Activated CD4-positive, CD25-positive, alpha-beta regulatory T cell treated with anti-CD3 and anti-CD28 coated beads, Interleukin-2, amount 50 U/mL, for 24 hours (primary cell): ENCODE measurements at regions not wholly inside any gene's neighbourhood (a gene's known extent, or its start where the extent isn't known, plus 50 kb on each side); places are given as distances from the start of the nearest gene placed in this dataset.
"Not testable (repeated sequence)": the region's sequence is repeated elsewhere in the genome, so short reads cannot be mapped to it uniquely, and the experiment has no call there.

Source experiments
- ATAC-seq, 2 donors: fragments of 150-1000 bp; cut with Tn5 transposase; one replicate each; pipeline ENCODE4 v1.10.0; 2021; ENCODE audit warnings: mild to moderate bottlenecking in 1 of 2, moderate library complexity in 1 of 2

GRCh38 chr6:163747058-163747457 is 332.5 kb downstream of the QKI start:
- ATAC-seq, result not testable (repeated sequence)

DNA sequence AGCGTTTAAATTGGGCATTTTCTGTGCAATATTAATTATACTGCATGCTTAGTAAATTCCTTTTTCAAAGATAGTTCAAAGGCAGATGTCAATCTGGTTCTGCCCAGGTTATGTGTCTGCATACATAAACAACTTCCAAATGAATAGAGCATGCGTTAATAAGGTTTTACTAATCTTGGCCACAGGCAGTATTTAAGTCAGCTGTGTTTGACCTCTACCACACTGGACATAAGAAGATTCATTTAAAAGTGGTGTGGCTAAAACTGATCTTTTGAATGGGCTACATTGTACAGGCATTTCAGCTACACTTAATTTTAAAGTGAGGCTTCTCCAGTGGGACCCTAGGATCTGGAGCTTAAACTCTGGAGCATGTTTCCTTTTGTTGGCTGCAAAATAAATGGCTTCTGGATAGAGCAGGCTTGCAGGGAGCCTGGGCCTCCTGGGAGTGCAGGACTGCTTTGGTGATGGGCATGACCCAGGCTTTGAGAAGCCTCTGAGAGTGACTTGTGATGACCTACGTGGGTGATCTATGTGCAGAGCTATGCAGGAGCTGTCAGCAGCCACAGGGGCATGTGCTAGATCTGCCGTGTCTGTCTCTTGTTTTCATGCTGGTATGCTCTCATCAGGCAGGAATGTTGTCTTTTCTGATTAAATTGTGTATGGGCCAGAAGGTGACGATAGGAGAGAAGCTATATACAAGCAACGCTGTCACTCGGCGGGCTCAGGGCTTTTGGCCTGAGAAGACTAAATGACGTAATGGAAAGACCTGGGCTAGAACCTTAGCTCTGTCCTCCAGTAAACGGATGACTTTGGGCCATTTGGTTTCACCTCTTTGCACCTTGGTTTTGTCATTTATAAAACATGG is 331.2 kb downstream of the QKI start:
- no peak for ATAC-seq

DNA sequence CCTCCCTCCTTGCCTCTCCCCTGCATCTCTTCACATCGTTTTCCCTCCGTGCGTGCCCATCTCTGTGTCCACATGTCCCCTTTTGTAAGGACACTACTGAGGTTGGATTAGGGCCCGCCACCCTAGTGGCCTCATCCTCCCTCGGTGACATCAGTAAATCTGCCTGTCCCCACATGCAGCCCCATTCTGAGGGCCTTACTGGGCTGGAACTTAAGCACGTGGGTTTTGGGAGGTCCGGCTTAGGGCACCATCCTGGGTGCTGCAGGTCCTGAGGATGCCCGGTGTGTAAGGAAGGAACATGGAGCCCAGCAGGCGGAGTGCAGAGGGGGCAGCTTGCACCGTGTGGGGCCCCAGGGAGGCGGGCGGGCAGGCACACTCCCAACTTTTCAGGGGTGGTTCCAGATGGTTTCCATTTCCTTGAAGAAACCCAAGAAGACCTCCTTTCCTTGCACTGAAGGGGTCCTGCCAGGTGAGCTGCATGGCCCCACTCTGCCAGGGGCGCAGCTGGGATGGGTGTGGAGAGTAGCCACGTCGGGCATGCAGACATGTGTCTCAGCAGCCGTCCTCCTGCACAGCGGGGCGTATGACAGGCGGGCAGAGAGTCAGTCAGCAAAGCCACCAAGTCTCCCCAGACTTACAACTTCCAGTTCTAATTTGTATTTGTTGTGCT is 329.9 kb downstream of the QKI start:
- ATAC-seq, result no peak

DNA sequence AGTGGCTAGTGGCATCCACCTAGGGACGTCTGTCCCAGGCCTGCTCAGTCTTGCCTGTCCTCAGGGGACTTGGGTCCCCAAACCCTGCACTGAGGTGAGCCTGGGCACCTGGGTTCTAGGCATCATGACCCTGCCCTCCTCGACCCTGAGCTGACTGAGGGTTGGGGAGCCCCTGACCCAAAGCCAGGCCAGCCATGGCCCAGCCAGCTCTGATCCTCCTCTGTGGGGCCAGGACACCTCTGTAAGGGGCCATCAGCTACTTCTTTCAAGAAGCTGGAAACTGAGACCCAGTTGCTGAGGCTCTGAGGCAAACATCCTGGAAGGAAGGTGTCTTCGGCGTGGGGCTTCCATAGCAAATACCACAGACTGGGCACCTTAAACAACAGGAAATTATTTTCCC is 329.3 kb downstream of the QKI start:
- ATAC-seq, result no peak

GRCh38 chr6:163741743-163742363 is 327.3 kb downstream of the QKI start:
- ATAC-seq, result no peak

DNA sequence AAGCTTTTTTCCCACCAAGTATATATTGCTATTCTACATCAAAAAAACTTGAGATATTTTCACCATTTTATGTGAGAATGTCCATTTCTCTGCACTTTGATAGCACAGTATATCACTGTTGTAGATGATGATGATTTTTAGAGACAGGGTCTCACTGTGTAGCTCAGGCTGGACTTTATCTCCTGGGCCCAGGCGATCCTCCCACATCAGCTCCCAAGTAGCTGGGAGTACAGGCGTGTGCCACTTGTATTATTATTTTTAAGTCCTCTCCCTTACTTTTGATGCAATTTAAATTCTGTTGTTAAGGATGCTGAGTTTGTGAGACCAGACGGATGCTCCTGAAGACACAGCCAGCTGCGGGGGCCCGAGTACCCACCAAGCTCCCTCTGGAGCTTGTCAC is 326.8 kb downstream of the QKI start:
- ATAC-seq, result no peak

GRCh38 chr6:163739966-163740365 is 325.4 kb downstream of the QKI start:
- ATAC-seq, result no peak

GRCh38 chr6:163739408-163739725 is 324.8 kb downstream of the QKI start:
- ATAC-seq, result no peak

DNA sequence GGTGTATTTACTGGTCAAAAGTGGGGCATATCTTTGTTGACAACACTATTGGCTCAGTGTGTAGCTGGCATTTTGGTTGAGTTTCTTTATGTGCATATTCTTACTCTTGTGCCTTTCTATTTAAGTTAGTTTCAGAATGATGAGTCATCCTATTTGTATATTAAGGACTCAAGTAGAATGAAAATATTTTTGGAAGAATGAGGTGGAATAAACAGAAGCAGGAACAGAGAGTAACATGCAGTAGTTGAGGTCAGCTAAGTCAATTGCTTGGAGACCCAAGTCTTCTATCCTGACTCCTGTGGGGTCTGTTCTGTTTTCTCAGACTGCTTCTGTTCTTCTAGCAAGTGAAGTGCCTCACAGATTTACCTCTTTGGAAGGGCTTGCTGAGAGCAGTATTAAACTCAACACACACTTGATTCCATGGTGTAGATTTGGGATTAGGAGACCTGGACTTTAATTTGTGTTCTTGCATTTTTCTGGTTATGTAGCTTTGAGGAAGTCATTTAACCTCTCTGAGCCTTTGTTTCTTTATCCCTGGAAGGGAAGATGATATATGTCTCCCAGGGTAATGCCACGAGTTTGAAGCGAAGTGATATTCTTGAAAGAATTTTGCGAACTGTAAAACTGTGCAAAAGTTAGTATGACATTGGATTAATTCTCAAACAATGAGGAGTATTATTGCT is 324.3 kb downstream of the QKI start:
- ATAC-seq, result no peak

GRCh38 chr6:163738304-163738703 is 323.8 kb downstream of the QKI start:
- no peak for ATAC-seq

DNA sequence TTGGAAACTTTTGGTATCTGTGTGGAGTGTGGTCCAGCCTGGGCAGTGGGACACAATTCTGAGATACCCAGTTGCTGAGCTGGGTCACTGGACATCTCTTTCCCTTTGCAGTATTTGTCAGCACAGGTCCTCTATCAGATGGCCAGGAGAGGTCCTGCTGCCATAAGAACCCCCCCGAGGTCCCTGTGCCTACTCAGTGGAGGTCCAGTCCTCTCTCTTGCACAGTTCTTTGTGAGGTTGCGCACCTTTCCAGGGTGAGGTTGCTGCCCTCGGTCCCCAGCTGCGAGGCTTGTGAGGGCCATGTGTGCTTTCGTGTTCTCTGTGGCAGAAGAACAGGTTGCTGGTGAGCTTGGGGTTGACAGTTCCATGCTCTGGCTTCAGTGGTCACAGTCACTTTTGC is 320.6 kb downstream of the QKI start:
- ATAC-seq, result no peak

- ATAC-seq, result no peak
Observed at GRCh38 chr6:163733061-163733460, 318.5 kb downstream of the QKI start.

GRCh38 chr6:163732479-163732878 is 318.0 kb downstream of the QKI start:
- no peak for ATAC-seq

DNA sequence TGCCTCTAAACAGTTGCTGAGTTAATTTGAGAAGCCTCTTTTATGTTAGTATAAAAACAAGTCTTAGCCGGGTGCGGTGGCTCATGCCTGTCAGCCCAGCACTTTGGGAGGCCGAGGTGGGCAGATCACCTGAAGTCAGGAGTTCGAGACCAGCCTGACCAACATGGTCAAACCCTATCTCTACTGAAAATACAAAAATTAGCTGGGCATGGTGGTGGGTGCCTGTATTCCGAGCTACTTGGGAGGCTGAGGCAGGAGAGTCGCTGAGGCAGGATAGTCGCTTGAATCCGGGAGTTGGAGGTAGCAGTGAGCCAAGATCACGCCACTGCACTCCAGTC is 317.5 kb downstream of the QKI start:
- not testable (repeated sequence) for ATAC-seq

DNA sequence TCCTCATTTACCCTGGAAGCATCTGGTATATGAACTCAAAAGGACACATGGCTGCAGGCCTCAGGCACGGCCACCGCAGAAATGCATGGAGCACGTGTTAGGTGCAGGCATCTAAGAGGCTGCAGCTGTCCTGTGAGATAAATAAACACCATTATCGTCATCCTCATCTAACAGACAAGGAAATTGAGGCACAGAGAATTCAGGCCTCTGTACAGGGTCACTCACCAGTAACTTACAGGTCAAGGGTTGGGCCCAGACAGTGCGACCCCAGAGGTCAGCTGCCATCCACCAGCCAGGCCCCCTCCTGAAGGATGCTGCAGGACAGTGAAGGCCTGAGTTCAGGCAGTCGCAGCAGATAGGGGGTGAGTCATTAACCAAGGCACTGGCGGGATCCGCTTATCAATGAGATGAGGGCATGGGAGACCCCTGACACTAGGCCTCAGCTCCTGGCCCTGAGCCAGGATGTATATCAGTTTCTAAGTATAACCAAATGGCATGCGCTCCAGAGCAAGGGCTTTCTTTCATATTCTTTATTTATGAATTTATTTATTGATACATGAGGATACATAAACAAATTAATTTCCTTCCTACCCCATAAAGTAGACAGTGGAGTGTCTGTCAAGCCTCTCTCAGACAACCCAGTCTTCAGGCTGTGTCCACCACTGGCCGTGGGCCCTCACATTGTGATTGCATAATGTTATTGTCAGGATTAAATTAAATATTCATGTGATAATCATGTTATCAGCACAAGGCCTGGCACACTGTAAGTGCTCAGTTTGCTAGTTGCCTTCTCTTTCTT is 316.9 kb downstream of the QKI start:
- no peak for ATAC-seq

DNA sequence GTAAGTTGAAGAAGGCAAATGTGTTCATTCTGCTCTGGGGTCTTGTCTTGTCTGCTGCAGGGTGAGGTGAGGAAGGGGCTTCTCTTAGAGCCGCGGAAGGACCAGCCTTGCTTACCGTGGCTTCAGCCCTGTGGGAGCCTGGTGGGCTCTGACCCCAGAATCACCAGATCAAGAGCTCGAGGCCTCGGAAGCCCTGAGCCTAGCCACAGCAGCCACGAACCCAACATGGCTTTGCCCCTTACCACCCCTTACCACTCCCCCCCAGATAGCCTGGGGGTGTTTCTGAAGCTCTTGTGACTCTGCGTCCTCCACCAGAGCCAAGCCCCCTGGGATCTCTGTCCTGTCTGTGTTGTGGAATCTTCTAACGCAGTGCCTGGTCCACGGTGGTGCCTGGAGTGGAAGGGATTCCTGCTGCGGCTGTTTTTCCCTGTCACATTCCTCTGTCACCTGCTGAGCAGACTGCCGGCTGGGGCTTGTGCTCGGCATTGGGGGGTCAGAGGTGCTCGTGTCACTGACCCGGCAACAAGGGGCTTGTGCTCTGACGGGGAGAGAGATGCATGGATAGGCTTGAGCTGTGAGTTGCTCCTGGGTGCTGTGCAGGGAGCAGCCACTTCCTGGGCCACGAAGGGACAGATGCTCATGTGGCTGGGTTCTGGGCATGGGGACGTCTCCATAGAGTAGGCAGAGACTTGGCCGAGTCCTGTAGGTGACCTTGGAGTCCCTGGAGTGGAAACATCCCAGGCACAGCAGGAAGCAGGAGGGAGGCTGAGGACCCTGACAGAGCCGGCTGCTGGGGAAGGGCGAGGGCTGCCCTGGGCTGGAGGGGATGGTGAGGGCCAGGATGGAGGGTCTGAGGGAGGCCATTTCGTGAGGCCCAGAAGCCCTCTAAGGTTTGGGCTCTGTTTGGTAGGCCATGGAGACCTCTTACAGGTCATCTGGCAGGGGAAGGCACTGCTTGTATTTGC is 316.0 kb downstream of the QKI start:
- no peak for ATAC-seq

GRCh38 chr6:163729127-163729872 is 314.8 kb downstream of the QKI start:
- no peak for ATAC-seq

DNA sequence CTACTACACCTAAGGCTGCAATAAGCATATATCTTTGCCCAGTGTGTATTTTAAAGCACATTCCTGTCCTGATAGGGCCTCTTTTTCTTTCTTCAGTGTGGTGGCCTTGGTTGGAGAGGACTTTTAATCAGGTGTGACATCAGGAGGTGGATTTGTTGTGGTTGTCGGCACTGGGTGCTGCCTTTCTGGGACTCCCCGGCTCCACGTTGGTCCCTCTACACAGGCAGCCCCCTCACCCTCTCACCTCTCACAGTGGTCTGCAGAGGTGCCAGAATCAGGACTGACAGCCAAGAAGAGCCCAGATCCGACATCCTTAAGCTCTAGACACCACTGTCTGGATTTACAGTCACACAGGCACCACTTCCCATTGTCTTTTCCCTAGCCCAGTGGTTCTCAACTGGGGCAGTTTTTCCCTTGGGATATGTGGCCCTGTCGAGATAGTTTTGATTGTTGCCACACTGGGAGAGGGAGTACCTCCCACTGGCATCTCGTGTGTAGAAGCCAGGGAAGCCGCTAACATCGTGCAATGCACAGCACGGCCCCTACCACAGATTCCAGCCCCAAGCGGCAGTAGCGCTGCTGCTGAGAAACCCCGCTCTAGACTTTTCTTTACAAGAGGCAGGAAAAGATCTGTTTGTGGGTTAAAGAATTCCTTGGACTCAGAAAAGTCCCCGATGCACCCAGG is 314.1 kb downstream of the QKI start:
- ATAC-seq, result no peak

- no peak for ATAC-seq
Observed at GRCh38 chr6:163726037-163726695, 311.6 kb downstream of the QKI start.
